ENCODE measurements at regions not wholly inside any gene's neighbourhood (a gene's known extent, or its start where the extent isn't known, plus 50 kb on each side); places are given as distances from the start of the nearest gene placed in this dataset.

DNA sequence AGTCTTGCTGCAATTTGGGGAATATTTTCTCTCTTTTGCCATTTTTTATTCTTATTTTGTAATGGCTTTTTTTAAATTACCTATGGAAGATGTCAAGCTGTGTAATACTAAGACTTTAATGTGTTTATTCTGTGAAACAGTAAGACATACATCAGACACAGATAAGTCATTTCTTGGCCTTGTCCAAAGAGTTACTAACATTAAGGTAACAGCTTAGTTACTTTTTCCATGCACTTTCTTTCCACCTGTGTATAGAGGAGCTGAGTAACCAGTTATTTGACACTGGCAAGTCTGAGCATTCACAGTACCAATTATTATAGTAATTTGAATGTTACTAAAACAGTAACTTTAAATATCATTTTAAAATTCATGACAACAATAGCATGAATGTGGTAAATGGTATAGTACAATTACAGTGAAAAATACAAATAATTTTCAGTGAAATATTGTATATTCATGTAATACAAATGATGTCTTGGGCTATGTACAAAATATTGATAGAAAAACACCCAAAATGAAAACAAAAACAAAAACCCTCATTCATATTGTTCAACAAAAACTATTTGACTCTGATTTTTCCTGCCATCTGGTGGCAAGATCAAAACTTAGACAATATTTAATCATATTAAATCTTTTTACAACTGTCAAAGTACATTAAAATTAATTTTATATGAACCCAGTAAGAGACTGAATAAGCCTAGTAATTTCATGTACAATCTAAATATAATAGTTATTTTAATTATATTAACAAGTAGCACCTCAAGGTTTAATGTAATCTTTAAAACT lies 259.8 kb upstream of the SEMA3A start:
- TF ChIP-seq, protein P1, sequence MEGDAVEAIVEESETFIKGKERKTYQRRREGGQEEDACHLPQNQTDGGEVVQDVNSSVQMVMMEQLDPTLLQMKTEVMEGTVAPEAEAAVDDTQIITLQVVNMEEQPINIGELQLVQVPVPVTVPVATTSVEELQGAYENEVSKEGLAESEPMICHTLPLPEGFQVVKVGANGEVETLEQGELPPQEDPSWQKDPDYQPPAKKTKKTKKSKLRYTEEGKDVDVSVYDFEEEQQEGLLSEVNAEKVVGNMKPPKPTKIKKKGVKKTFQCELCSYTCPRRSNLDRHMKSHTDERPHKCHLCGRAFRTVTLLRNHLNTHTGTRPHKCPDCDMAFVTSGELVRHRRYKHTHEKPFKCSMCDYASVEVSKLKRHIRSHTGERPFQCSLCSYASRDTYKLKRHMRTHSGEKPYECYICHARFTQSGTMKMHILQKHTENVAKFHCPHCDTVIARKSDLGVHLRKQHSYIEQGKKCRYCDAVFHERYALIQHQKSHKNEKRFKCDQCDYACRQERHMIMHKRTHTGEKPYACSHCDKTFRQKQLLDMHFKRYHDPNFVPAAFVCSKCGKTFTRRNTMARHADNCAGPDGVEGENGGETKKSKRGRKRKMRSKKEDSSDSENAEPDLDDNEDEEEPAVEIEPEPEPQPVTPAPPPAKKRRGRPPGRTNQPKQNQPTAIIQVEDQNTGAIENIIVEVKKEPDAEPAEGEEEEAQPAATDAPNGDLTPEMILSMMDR (IDR thresholded peaks at IDR 0.05; ENCODE audit: low read length) = no peak
- TF ChIP-seq EZH2 (optimal IDR thresholded peaks at IDR 0.05; ENCODE audit: low read depth, low read length) = no peak

Data from MM.1S (cell line).